Cardiac muscle cell (in vitro differentiated cells and primary cell): ENCODE measurements at regions not wholly inside any gene's neighbourhood (a gene's known extent, or its start where the extent isn't known, plus 50 kb on each side); places are given as distances from the start of the nearest gene placed in this dataset.

Experiments used
- DNase-seq, 2 donors: peaks; one replicate each; pipeline versions ENCODE4 v3.0.0 to v3.0.0-alpha.2; 2010 to 2017; ENCODE audit warnings: low read depth in 1 of 2, low spot score in 1 of 2
- H3K27ac ChIP-seq: fragments of 200-600 bp; sonication (generic); 2 replicates; pipeline ENCODE4 v1.5.1; 2016
- H3K27me3 ChIP-seq: fragments of 200-600 bp; sonication (generic); 2 replicates; pipeline ENCODE4 v1.6.0; 2016; ENCODE audit warnings: control low read depth
- H3K36me3 ChIP-seq: fragments of 200-600 bp; sonication (generic); 2 replicates; pipeline ENCODE4 v1.5.1; 2016; ENCODE audit warnings: control low read depth
- H3K4me1 ChIP-seq: fragments of 200-600 bp; sonication (generic); 2 replicates; pipeline ENCODE4 v1.8.1; 2017; ENCODE audit warnings: low read depth, mild to moderate bottlenecking, mixed run types
- H3K4me3 ChIP-seq: fragments of 200-600 bp; sonication (generic); 2 replicates; pipeline ENCODE4 v1.5.1; 2016; ENCODE audit warnings: mild to moderate bottlenecking
- H3K9me3 ChIP-seq: fragments of 200-600 bp; sonication (generic); 2 replicates; pipeline ENCODE4 v1.5.1; 2017; ENCODE audit warnings: low read depth, mild to moderate bottlenecking, control low read depth
- CTCF ChIP-seq: IDR thresholded peaks from 2 replicates; pipeline ENCODE4 v1.5.1; 2012; ENCODE audit warnings: low read depth, mild to moderate bottlenecking, low read length

GRCh38 chr5:99122976-99123375 is 194.2 kb upstream of the CHD1 start:
- no peaks in the 10 kb centered on the region for H3K27me3 ChIP-seq
- no peaks in the 10 kb centered on the region for H3K36me3 ChIP-seq
- no peak for DNase-seq
- no peaks in the 10 kb centered on the region for H3K4me1 ChIP-seq
- TF ChIP-seq CTCF: no peak
- H3K9me3 ChIP-seq: no peaks in the 10 kb centered on the region
- H3K27ac ChIP-seq: no peak overlapping the region
- H3K4me3 ChIP-seq: no peak overlapping the region

- no peak for DNase-seq
- Histone ChIP-seq H3K27ac (no peak overlapping the region), H3K9me3 (no peaks in the 10 kb centered on the region), H3K36me3 (no peaks in the 10 kb centered on the region), H3K27me3 (no peaks in the 10 kb centered on the region), H3K4me1 (no peaks in the 10 kb centered on the region), H3K4me3 (no peak overlapping the region)
- no peak for TF ChIP-seq CTCF
Observed at GRCh38 chr5:99119326-99119725, 190.5 kb upstream of the CHD1 start.

- H3K36me3 ChIP-seq: no peaks in the 10 kb centered on the region
- DNase-seq: no peak
- H3K27me3 ChIP-seq: no peaks in the 10 kb centered on the region
- no peaks in the 10 kb centered on the region for H3K4me1 ChIP-seq
- no peaks in the 10 kb centered on the region for H3K9me3 ChIP-seq
- no peak for TF ChIP-seq CTCF
- no peak overlapping the region for H3K4me3 ChIP-seq
- H3K27ac ChIP-seq: no peak overlapping the region
Observed at GRCh38 chr5:99116526-99116925, 187.7 kb upstream of the CHD1 start.

GRCh38 chr5:99109894-99110293 is 181.1 kb upstream of the CHD1 start:
- Histone ChIP-seq H3K27ac (no peak overlapping the region), H3K27me3 (no peaks in the 10 kb centered on the region), H3K9me3 (no peaks in the 10 kb centered on the region), H3K36me3 (no peaks in the 10 kb centered on the region), H3K4me1 (no peaks in the 10 kb centered on the region), H3K4me3 (no peak overlapping the region)
- no peak for DNase-seq
- no peak for TF ChIP-seq CTCF

- peak; percentile 19 to 28 for DNase-seq
- Histone ChIP-seq H3K4me3 (no peak overlapping the region), H3K9me3 (no peaks in the 10 kb centered on the region), H3K27me3 (no peaks in the 10 kb centered on the region), H3K36me3 (no peaks in the 10 kb centered on the region), H3K27ac (no peak overlapping the region), H3K4me1 (no peaks in the 10 kb centered on the region)
- TF ChIP-seq CTCF: no peak
Observed at GRCh38 chr5:99105216-99105615, 176.4 kb upstream of the CHD1 start.

- Histone ChIP-seq H3K27me3 (no peaks in the 10 kb centered on the region), H3K9me3 (no peaks in the 10 kb centered on the region), H3K36me3 (no peaks in the 10 kb centered on the region), H3K4me1 (no peaks in the 10 kb centered on the region), H3K27ac (no peak overlapping the region), H3K4me3 (no peak overlapping the region)
- peak; percentile 48 for TF ChIP-seq CTCF
- DNase-seq: peak; percentile 55 to 62
Observed at GRCh38 chr5:99104538-99105132, 175.8 kb upstream of the CHD1 start.
